Suprapubic skin (tissue), 4 donors: ENCODE measurements at regions not wholly inside any gene's neighbourhood (a gene's known extent, or its start where the extent isn't known, plus 50 kb on each side); places are given as distances from the start of the nearest gene placed in this dataset.

Experiments
- EP300 ChIP-seq: sonication (generic); formaldehyde crosslinking; IDR thresholded peaks from one replicate; pipeline ENCODE4 v1.6.1; 2017; ENCODE audit warnings: antibody characterized with exemption
- POLR2A ChIP-seq, 2 donors: fragments of 450-650 bp; IDR thresholded peaks; one replicate each; pipeline ENCODE4 v1.6.1; 2017; ENCODE audit warnings: antibody characterized with exemption in 2 of 2, mild to moderate bottlenecking in 2 of 2, moderate library complexity in 2 of 2
- POLR2AphosphoS5 ChIP-seq, 3 donors: sonication (generic); formaldehyde crosslinking; IDR thresholded peaks; one replicate each; pipeline ENCODE4 v1.6.1; 2017; ENCODE audit warnings: antibody characterized with exemption in 3 of 3
- TF ChIP-seq, protein P1 (sequence below), 2 donors: fragments of 200-600 bp in 1 of 2; fragments of 450-650 bp in 1 of 2; sonication (generic) in 1 of 2; IDR thresholded peaks; one replicate each; pipeline ENCODE4 v1.5.1; 2016 to 2019; ENCODE audit warnings: antibody characterized with exemption in 2 of 2, mild to moderate bottlenecking in 1 of 2, moderate library complexity in 1 of 2

DNA sequence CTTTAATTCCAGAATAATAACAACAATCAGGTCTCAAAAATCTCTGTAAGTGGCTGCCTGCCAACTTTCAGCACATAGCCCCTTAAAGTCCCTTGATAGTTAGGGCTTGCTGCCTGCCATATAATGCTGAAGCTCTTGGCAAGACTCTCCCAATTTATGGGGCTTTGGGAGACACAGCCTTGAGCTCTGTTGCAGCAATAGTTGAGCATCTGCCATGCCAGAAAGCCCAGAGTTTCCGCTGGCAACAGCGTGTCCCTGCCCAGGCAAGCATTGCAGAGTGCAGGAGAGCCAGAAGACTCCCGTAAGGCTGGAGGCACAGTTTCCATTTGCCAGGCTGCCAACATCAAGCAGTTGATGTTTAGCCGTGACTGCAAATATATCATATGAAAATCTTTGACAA lies 678.5 kb upstream of the NUDT12 start:
- TF ChIP-seq, protein P1, sequence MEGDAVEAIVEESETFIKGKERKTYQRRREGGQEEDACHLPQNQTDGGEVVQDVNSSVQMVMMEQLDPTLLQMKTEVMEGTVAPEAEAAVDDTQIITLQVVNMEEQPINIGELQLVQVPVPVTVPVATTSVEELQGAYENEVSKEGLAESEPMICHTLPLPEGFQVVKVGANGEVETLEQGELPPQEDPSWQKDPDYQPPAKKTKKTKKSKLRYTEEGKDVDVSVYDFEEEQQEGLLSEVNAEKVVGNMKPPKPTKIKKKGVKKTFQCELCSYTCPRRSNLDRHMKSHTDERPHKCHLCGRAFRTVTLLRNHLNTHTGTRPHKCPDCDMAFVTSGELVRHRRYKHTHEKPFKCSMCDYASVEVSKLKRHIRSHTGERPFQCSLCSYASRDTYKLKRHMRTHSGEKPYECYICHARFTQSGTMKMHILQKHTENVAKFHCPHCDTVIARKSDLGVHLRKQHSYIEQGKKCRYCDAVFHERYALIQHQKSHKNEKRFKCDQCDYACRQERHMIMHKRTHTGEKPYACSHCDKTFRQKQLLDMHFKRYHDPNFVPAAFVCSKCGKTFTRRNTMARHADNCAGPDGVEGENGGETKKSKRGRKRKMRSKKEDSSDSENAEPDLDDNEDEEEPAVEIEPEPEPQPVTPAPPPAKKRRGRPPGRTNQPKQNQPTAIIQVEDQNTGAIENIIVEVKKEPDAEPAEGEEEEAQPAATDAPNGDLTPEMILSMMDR (IDR thresholded peaks at IDR 0.05), result no peak
- TF ChIP-seq POLR2A (IDR thresholded peaks at IDR 0.05) (no peak), POLR2AphosphoS5 (IDR thresholded peaks at IDR 0.05) (no peak), EP300 (no peak)
